ENCODE measurements at regions not wholly inside any gene's neighbourhood (a gene's known extent, or its start where the extent isn't known, plus 50 kb on each side); places are given as distances from the start of the nearest gene placed in this dataset.
"Not testable (repeated sequence)": the region's sequence is repeated elsewhere in the genome, so short reads cannot be mapped to it uniquely, and the experiment has no call there.

- H3K36me3 ChIP-seq = no peaks in the 10 kb centered on the region
- no peaks in the 10 kb centered on the region for H3K9me3 ChIP-seq
- H3K27ac ChIP-seq = no peak overlapping the region
- no peak overlapping the region for H3K4me3 ChIP-seq (ENCODE audit: low read depth in 1 of 2, low read length in 1 of 2)
- TF ChIP-seq, protein P1, sequence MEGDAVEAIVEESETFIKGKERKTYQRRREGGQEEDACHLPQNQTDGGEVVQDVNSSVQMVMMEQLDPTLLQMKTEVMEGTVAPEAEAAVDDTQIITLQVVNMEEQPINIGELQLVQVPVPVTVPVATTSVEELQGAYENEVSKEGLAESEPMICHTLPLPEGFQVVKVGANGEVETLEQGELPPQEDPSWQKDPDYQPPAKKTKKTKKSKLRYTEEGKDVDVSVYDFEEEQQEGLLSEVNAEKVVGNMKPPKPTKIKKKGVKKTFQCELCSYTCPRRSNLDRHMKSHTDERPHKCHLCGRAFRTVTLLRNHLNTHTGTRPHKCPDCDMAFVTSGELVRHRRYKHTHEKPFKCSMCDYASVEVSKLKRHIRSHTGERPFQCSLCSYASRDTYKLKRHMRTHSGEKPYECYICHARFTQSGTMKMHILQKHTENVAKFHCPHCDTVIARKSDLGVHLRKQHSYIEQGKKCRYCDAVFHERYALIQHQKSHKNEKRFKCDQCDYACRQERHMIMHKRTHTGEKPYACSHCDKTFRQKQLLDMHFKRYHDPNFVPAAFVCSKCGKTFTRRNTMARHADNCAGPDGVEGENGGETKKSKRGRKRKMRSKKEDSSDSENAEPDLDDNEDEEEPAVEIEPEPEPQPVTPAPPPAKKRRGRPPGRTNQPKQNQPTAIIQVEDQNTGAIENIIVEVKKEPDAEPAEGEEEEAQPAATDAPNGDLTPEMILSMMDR (IDR thresholded peaks at IDR 0.05) = no peak
- H3K4me1 ChIP-seq (ENCODE audit: control insufficient read depth in 1 of 2, insufficient read depth in 1 of 2, low read depth in 1 of 2, low read length in 1 of 2) = no peaks in the 10 kb centered on the region
- no peaks in the 10 kb centered on the region for H3K27me3 ChIP-seq
Observed at GRCh38 chr16:52346709-52347108, 200.2 kb downstream of the TOX3 start.

GRCh38 chr16:52333673-52334072 is 213.3 kb downstream of the TOX3 start:
- not testable (repeated sequence) for H3K4me1 ChIP-seq (ENCODE audit: control insufficient read depth in 1 of 2, insufficient read depth in 1 of 2, low read depth in 1 of 2, low read length in 1 of 2); H3K4me3 ChIP-seq (ENCODE audit: low read depth in 1 of 2, low read length in 1 of 2); H3K9me3 ChIP-seq; H3K36me3 ChIP-seq; H3K27me3 ChIP-seq; H3K27ac ChIP-seq

DNA sequence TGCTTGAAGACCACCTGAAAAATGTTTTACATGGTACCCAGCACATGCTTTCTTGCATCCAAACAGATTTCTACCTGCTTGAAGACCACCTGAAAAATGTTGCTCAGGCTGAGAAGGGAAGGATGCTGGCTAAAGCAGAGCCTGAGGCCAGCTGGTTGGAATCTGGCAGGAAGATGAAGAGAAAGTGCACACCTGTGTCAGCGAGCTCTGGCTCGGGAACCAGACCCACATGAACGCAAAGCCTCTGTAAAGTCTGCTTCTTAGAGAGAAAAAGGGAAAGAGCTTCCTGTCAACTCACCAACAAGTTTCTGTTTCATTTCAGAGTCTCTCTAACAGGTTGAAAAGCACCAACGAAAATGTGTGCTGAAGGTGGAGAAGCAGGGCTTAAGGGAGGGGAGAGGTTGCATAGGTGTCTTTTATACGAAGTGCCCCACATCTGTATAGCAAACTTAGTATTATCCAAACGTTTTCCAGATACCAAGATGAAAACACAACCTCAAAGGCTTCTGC is 226.0 kb downstream of the TOX3 start:
- no peak overlapping the region for H3K4me3 ChIP-seq (ENCODE audit: low read depth in 1 of 2, low read length in 1 of 2)

GRCh38 chr16:52318302-52319009 is 228.5 kb downstream of the TOX3 start:
- no peak overlapping the region for H3K4me3 ChIP-seq (ENCODE audit: low read depth in 1 of 2, low read length in 1 of 2)
- no peaks in the 10 kb centered on the region for H3K9me3 ChIP-seq

More for the DNA sequence above, 226.0 kb downstream of the TOX3 start:
- no peaks in the 10 kb centered on the region for H3K27me3 ChIP-seq
- H3K36me3 ChIP-seq = no peaks in the 10 kb centered on the region
- no peaks in the 10 kb centered on the region for H3K4me1 ChIP-seq (ENCODE audit: control insufficient read depth in 1 of 2, insufficient read depth in 1 of 2, low read depth in 1 of 2, low read length in 1 of 2)
- no peak overlapping the region for H3K27ac ChIP-seq
- TF ChIP-seq, protein P1 (IDR thresholded peaks at IDR 0.05) = no peak
- H3K9me3 ChIP-seq = no peaks in the 10 kb centered on the region

DNA sequence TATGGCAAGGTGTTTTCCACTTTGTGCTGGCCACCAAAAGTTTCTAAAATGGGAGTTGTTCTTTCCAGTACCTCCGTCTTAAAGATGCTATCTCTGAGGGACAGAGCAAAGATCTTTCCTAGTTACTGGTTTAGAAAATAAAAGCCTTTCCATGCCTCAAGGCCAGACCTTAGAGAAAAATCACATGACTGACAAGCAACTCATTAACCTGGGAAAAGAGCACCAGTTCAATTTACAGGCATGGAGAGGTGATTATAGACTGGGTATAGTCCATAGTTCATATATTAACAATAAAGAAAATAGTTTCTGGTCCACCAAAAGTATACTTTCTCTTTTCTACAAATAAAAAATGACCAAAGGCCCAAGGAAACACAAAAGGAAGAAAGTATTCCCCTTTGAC is 230.7 kb downstream of the TOX3 start:
- Histone ChIP-seq H3K9me3 (no peaks in the 10 kb centered on the region), H3K4me1 (ENCODE audit: control insufficient read depth in 1 of 2, insufficient read depth in 1 of 2, low read depth in 1 of 2, low read length in 1 of 2) (no peaks in the 10 kb centered on the region), H3K27ac (no peak overlapping the region), H3K27me3 (no peaks in the 10 kb centered on the region), H3K36me3 (no peaks in the 10 kb centered on the region), H3K4me3 (ENCODE audit: low read depth in 1 of 2, low read length in 1 of 2) (no peak overlapping the region)
- TF ChIP-seq, protein P1 (IDR thresholded peaks at IDR 0.05) = no peak

More at GRCh38 chr16:52318302-52319009, 228.5 kb downstream of the TOX3 start:
- Histone ChIP-seq H3K27me3 (no peaks in the 10 kb centered on the region), H3K36me3 (no peaks in the 10 kb centered on the region), H3K4me1 (ENCODE audit: control insufficient read depth in 1 of 2, insufficient read depth in 1 of 2, low read depth in 1 of 2, low read length in 1 of 2) (no peaks in the 10 kb centered on the region), H3K27ac (no peak overlapping the region)
- TF ChIP-seq, protein P1 (IDR thresholded peaks at IDR 0.05) = no peak

DNA sequence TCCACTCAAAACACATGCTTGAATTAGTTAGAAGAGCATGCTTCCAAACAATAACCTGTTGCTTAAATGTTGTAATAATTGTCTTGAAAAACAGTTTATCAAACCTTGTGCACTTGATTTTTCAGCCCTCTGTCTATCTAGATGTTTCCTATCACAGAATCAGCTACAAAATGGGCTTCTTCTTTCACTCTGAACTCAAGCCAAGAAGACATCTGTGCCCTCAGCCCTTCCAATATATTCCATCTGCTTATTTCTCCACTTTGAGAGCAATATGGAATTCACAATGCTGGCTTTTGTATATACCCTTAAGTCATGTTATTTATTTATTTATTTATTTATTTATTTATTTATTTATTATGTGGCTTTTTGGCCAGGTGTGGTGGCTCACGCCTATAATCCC is 234.2 kb downstream of the TOX3 start:
- Histone ChIP-seq H3K9me3 (no peaks in the 10 kb centered on the region), H3K4me1 (ENCODE audit: control insufficient read depth in 1 of 2, insufficient read depth in 1 of 2, low read depth in 1 of 2, low read length in 1 of 2) (no peaks in the 10 kb centered on the region), H3K4me3 (ENCODE audit: low read depth in 1 of 2, low read length in 1 of 2) (no peak overlapping the region), H3K27ac (no peak overlapping the region), H3K27me3 (no peaks in the 10 kb centered on the region), H3K36me3 (no peaks in the 10 kb centered on the region)
- TF ChIP-seq, protein P1 (IDR thresholded peaks at IDR 0.05) = no peak
